ENCODE measurements at regions not wholly inside any gene's neighbourhood (a gene's known extent, or its start where the extent isn't known, plus 50 kb on each side); places are given as distances from the start of the nearest gene placed in this dataset.
A peak's percentile ranks its signal among the peaks of the same experiment; 100 is the strongest.

- Histone ChIP-seq H3K27me3 (no peaks in the 10 kb centered on the region), H3K4me1 (peaks cover 12% of the 10 kb centered on the region), H3K36me3 (ENCODE audit: low read depth, missing control alignments) (no peaks in the 10 kb centered on the region), H3K4me3 (no peak overlapping the region), H3K27ac (no peak overlapping the region), H3K9me3 (no peaks in the 10 kb centered on the region)
- WGBS, 2 donors, result 46 to 57% methylated on average over 1 of the region's 1 CpG
- TF ChIP-seq, protein P1, sequence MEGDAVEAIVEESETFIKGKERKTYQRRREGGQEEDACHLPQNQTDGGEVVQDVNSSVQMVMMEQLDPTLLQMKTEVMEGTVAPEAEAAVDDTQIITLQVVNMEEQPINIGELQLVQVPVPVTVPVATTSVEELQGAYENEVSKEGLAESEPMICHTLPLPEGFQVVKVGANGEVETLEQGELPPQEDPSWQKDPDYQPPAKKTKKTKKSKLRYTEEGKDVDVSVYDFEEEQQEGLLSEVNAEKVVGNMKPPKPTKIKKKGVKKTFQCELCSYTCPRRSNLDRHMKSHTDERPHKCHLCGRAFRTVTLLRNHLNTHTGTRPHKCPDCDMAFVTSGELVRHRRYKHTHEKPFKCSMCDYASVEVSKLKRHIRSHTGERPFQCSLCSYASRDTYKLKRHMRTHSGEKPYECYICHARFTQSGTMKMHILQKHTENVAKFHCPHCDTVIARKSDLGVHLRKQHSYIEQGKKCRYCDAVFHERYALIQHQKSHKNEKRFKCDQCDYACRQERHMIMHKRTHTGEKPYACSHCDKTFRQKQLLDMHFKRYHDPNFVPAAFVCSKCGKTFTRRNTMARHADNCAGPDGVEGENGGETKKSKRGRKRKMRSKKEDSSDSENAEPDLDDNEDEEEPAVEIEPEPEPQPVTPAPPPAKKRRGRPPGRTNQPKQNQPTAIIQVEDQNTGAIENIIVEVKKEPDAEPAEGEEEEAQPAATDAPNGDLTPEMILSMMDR (IDR thresholded peaks at IDR 0.05), result no peak
- TF ChIP-seq POLR2A (IDR thresholded peaks at IDR 0.05), result no peak
- no peak for DNase-seq
- intact Hi-C loops (cut with DNase I; ENCODE audit: low total_unique reads), result no loop called here
Observed at GRCh38 chr12:46963191-46963590, 116.2 kb upstream of the PCED1B start.

- no peaks in the 10 kb centered on the region for H3K27me3 ChIP-seq
- no peaks in the 10 kb centered on the region for H3K9me3 ChIP-seq
- H3K36me3 ChIP-seq (ENCODE audit: low read depth, missing control alignments), result no peaks in the 10 kb centered on the region
- H3K4me3 ChIP-seq, result no peak overlapping the region
- TF ChIP-seq POLR2A (IDR thresholded peaks at IDR 0.05), result no peak
- TF ChIP-seq, protein P1 (IDR thresholded peaks at IDR 0.05), result no peak
- peak; percentile 23 for DNase-seq
- intact Hi-C loops (cut with DNase I; ENCODE audit: low total_unique reads), result no loop called here
- 29 to 44% methylated on average over 14 of the region's 14 CpGs for WGBS, 2 donors
- peaks cover 12% of the 10 kb centered on the region for H3K4me1 ChIP-seq
- no peak overlapping the region for H3K27ac ChIP-seq
Observed at GRCh38 chr12:46963977-46964971, 115.1 kb upstream of the PCED1B start.

DNA sequence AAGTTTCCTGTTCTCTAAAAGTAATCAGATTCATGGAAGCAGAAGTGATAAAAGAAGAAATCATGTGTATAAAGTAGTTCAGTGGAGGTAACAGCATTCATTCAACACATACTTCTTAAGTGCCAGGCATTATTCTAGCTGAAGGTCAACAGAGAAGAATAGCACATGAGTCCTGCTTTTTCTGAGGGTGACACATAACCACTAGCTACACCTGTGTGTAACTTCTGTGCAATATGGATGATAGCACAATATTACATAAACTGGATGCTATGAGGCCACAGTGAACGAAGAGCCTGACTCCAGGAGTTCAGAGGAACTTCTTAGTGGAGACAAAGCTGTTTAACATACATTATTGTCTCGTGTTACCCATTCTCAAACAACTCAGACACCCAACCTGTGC lies 114.3 kb upstream of the PCED1B start:
- no peaks in the 10 kb centered on the region for H3K36me3 ChIP-seq (ENCODE audit: low read depth, missing control alignments)
- H3K27me3 ChIP-seq, result no peaks in the 10 kb centered on the region
- H3K4me3 ChIP-seq, result no peak overlapping the region
- no peak for TF ChIP-seq POLR2A (IDR thresholded peaks at IDR 0.05)
- TF ChIP-seq, protein P1 (IDR thresholded peaks at IDR 0.05), result no peak
- intact Hi-C loops (cut with DNase I; ENCODE audit: low total_unique reads), result no loop called here
- WGBS, 2 donors, result 88 to 100% methylated on average over 2 of the region's 2 CpGs
- no peaks in the 10 kb centered on the region for H3K9me3 ChIP-seq
- peaks cover 12% of the 10 kb centered on the region for H3K4me1 ChIP-seq
- DNase-seq, result no peak
- H3K27ac ChIP-seq, result no peak overlapping the region

DNA sequence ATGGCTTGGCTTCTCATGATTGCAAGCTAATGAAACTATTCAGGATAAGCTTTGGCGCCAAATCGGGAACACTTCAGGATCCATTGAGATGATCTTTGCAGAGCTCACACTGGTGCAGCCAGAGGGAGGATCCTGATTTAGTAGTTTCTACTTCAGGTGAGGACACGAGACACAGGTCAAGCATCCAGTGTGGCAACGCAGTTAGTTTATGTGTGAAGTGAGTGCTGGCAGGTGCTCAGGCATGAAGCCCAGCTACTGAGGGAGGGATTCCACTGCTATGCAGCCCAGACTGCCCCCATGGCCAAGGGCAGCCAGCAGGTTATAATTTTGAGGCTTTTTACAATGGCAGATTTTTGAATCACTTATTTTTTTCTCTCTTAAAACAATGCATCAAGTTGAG lies 113.5 kb upstream of the PCED1B start:
- intact Hi-C loops (cut with DNase I; ENCODE audit: low total_unique reads), result no loop called here
- Histone ChIP-seq H3K4me1 (peaks cover 12% of the 10 kb centered on the region), H3K27ac (no peak overlapping the region), H3K36me3 (ENCODE audit: low read depth, missing control alignments) (no peaks in the 10 kb centered on the region), H3K27me3 (no peaks in the 10 kb centered on the region), H3K4me3 (no peak overlapping the region), H3K9me3 (no peaks in the 10 kb centered on the region)
- no peak for DNase-seq
- 80 to 86% methylated on average over 4 of the region's 4 CpGs for WGBS, 2 donors
- TF ChIP-seq, protein P1 (IDR thresholded peaks at IDR 0.05), result no peak
- no peak for TF ChIP-seq POLR2A (IDR thresholded peaks at IDR 0.05)

All from testis (tissue), 2 donors.